KBM-7 (cell line): ENCODE measurements at regions not wholly inside any gene's neighbourhood (a gene's known extent, or its start where the extent isn't known, plus 50 kb on each side); places are given as distances from the start of the nearest gene placed in this dataset.

Source experiments
- DNase-seq: peaks from one replicate; pipeline ENCODE4 v3.0.0-alpha.2; 2015
- in situ Hi-C: fragments of 300-500 bp; cut with MboI; formaldehyde crosslinking; loops from 2 replicates; pipeline ENCODE4 v1.14.3; 2020; ENCODE audit warnings: low sequenced_read_pairs, low pct_unique_long_range_greater_than_20kb, mixed read lengths

DNA sequence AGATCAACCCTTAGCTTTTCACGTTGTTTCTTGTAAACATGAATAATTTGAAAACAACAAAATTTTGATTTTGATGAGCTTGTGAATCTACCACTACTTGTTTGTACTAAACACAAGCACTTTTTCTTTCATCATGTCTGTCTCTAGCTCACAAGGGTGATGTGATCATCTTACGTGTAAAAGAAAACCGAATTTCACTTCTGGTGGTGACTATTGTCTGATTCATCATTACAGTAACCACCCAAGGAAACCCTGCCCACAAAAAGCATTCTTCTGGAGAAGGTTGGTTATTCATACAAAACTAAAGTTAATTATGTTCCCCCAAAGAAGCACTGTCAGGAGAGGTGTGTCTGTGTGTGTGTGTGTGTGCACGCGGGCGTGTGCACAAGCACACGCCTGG lies 285.4 kb downstream of the ZNF516 start:
- no peak for DNase-seq
- in situ Hi-C loops, result no loop called here

DNA sequence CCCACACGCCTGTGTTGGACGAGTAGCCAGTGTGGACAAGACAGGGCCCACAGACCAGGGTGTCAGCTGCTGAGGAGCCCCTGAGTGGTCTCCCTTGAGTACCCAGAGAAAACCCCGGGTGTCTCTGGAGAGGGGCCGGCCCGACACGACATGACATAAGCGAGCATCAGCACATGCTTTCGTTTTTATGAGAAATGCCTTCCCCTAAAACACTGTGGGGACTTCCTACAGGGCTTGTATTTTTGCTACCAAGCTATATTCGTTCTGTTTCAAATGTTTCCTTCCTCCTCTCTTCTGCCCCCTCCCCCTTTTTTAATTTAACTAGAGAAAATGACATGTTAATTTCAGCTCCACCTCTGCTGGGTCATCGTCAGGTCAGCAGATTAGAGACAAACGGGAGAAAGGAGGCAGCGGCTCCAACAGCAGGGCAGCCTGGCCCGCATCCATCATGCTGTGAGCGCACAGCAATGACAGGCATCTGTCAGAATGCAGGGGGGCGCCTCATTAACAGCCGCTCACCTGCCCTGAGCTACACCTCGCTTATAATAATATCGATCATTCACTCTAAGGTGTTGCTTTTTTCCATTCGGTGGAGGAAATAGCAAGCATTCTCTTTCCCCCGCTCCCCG lies 286.2 kb downstream of the ZNF516 start:
- in situ Hi-C loops, result no loop called here
- DNase-seq, result no peak

DNA sequence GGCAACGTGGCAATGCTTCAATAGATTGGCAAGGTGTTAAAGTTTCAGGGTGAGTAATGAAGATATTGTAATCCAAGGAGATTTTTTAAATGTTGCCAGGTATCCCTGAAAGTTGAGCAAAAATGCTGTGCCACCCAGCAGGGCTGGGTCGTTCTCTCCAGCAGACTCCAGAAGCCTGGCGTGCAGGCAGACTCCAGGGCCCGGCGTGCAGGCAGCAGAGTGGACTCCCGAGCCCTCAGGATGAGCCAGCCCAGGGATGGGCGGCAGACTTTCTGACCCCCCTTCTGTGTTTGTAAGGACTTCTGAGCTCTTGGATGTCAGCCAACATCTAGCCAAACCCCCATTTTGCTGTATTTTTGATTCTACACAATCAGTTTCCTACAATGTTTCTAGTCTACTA lies 289.1 kb downstream of the ZNF516 start:
- no peak for DNase-seq
- in situ Hi-C loops, result no loop called here

DNA sequence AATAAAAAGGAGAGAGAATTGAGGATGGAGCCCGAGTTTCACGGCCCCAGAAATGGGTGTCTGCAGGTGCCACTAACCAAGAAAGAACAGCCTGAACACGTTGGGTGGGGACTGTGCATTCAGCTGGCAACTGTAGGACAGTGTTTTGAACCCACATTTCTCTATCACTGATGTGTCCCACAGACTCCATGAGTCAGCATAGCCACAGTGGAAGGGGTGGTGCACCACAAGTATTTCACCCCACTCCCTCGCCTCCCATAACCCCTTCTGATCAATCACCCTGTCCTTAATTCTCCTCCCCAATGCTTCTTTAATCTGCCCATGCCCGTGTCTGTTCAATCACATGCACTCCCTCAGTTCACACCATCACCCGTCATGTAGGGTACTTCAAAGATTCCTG lies 291.5 kb downstream of the ZNF516 start:
- in situ Hi-C loops, result no loop called here
- no peak for DNase-seq

DNA sequence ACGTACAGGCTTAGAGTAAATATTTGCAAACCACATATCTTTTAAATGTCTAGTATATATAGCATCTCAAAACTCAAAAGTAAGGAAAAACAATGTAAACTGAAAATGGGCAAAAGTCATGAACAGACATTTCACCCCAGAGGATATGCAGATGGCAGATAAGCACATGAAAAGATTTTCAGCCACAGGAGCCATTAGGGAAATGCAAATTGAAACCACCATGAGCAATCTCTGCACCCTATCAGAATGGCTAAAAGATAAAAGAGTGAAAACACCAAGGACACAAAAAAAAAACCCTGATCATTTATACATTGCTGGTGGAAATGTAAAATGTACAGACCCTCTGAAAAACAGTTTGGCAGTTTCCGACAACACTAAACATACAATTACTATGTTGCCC lies 292.7 kb downstream of the ZNF516 start:
- no peak for DNase-seq
- in situ Hi-C loops, result no loop called here

DNA sequence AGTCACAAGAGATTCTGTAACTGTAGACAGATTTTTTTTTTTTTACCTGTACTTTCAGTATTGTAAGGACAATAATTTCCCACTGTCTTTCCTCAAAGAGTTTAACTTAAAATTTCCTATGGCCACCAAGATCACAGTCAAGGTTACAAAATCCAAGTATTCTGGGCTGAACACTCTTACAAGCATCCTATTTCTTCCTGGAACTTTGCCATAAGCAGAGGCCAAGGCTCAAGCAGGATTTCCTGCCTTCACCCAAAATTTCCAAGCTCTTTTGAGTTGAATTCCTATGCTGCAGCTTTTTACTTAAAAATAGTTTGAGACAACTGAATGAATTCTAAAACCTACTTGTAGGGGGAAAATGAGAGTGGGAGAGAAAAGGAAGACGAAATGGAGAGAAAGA lies 299.4 kb downstream of the ZNF516 start:
- in situ Hi-C loops, result no loop called here
- no peak for DNase-seq

DNA sequence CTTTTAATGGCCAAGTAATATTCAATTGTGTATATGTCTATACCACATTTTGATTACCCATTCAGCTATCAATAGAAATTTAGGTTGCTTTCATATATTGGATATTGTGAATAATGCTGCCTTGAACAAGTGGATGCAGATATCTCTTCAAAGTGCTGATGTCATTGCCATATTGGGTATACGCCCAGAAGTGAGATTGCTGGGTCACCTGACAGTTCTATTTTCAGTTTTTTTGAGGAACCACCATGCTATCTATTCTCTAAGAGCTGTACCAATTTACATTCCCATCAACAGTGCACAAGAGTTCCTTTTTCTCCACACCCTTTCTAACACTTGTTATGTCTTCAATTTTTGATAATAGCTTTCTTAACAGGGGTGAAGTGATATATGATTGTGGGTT lies 306.9 kb downstream of the ZNF516 start:
- no peak for DNase-seq
- in situ Hi-C loops, result no loop called here

DNA sequence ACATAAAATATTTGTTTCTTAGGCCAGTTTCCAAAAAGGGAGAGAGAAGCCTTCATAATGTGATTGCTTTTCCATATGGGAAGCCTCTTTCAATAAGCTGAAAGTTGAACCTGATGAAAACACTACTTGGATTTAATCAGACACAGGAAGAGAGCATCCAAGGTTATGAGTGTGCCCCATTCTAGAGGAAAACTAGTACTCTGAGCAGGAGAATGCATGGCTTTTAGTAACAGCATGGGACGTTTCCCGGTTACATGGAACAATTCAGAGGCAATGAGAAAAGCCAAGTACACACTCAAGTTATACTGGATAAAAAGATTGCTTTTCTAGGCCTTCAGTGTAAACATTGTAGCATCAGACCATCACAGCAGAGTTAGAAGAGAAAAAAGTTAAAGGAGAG lies 315.8 kb downstream of the ZNF516 start:
- in situ Hi-C loops, result no loop called here

DNA sequence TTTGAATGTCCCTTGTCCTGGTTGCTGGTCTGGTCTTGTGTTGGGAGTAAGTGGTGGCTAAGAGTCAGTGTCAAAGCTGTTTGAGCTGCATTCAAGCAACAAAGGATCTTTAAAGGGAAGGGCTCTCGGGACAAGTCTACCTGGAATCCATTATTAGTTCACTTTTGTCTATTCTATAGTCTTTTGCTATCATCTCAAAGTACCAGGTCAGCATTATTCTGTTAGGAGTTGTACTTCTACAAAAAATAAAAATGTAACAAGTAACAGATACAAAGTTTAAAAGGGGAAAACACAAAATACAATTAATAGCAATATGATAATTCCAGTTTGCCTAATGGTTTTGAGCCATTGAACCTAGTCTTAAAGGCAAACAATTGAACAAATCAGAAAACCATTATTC lies 317.9 kb downstream of the ZNF516 start:
- in situ Hi-C loops, result no loop called here
- no peak for DNase-seq

More for the DNA sequence above, 315.8 kb downstream of the ZNF516 start:
- DNase-seq, result no peak

DNA sequence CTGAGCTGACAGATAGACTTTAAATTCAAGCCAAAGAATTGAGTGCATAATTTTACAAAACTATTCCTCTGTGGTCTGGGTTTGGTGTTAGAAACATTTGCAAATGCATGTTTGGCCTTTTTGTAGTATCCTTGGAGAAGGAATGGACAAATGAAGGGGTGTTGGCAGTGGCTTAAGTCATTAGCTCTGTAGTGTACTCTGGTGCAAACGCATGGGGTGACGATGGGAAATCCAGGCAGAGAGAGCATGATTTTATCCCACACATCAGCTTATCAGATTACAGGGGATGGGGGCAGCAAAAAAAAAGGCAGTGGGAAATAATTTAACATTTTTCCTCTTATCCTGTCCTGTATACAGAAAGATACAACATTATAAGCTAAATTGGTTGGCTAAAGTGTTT lies 320.6 kb downstream of the ZNF516 start:
- no peak for DNase-seq
- in situ Hi-C loops, result no loop called here

DNA sequence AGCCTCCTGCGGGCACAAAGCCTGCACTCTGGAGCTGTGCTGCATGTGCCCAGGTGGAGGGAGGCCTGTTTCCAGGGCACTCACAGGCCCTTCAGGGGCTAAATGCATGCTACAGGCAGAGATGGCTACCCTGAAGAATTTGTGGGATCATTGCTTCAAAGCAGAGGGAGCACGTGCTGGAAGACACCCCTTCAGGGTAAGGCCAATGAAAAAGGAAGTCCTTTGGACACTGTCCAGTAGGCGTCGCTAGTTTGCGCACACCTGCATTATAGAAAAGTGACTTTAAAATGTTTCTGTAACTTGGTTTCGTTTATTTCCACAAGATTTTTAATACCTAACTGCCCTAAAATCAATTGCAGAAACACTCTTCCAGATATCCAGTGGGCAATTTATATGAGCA lies 325.3 kb downstream of the ZNF516 start:
- in situ Hi-C loops, result no loop called here
- DNase-seq, result peak; percentile 21

DNA sequence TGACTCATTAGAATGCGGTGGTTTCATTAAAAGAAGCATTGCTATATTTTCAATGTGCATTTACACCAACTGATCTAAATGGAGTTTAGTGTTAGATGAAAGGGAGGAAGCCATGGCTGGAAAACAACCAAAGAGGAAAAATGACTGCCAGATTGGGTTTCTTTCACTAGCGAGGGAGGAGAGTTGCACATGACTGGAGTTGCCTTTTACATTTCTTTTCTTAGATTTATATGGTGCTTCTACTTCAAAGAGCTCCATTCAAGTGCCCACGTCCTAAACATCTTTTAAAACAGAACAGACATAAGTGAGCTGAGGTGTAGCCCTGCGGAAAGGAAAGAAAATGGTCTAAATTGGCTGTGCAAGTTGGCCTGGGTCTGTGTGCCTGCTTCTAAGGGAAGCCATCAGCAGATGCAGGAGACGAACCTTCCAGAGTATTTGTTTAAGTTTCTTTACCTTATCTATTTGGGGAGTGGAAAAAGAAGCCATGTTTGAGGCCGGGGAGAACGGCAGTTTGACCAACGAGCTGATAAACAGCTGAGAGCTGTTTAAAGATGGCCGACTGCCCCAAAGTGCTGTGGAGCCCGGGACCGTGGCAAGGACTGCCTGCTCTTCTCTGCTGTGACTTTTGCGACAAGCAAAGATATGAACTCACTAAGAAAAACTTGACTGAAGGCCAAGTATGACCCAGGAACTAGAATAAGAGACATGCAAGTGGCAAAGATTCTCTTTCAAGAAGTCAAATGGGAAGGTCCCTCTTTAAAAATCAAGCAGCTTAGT lies 327.0 kb downstream of the ZNF516 start:
- DNase-seq, result no peak
- in situ Hi-C loops, result no loop called here

DNA sequence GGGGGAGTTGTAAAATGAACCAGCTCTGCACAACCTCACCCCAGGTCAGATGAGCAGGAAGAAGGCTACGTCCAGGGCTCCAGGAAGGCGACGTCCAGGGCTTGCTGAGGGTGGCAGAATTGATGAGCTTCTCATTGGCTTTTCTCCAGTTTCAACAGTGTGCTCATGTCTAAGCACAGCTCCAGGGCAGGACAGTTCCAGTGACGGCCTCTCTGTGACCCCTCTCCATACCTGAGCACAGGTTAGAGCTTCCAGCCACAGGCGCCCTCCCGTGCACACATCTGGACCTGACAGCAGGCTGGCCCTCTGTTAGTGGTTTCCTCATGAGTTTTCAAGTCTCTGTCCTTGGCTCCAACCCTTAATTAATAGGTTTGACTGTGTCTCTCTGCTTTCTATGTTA lies 327.6 kb downstream of the ZNF516 start:
- DNase-seq, result no peak
- in situ Hi-C loops, result no loop called here

DNA sequence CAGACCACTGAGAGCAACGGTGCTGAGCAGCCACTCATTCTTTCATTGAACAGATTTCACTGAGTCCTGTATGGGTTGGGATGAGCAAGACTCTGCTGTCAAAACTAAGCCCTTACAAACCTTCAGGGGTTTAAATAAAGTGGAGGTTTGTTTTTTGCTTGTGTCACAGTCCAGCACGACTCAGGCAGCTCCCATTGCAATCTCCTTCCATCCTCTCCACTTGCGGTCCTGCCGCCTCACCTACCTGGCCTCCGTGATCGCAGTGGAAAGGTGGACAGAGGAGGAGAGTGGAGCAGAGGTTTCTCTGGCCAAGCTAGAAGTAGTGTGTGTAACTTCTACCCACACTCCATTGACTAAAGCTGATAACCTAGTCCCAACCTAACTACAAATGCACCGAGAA lies 332.2 kb downstream of the ZNF516 start:
- in situ Hi-C loops, result no loop called here

DNA sequence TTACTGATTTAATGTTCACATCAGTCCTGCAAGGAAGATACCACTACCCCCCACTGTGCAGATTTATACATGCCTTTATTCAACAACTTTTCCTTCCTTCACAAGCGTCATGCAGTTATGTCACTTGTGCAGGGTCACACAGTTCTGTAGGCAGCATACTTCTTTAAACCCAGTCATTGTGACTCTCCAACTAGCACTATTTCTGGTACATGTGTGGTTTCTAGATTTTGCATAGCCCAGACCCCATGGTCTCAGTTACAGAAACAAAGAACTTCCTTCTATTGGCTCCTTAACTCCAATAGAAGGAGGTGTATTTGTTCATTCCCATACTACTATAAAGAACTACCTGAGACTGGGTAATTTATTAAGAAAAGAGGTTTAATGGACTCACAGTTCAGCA lies 333.1 kb downstream of the ZNF516 start:
- DNase-seq, result no peak
- in situ Hi-C loops, result no loop called here

More for the DNA sequence above, 332.2 kb downstream of the ZNF516 start:
- no peak for DNase-seq

DNA sequence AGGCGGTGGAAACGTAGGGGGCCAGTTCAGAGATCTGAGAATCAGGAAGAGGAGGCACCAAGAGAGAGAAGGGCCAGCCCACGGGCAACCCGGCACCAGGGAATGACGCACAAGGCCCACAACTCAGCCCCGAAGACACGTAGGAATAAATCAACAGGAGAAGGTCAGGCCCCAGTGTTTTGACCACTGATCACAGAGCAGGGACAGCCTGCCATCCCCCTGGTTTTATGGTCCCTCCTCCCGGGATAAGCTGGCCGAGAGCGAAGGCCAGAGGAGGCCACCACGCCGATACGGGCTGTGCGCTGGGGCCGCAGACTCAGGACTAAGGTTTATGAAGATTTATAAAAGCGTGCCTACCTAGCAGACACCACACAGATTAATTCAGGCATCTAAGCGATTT lies 341.4 kb downstream of the ZNF516 start:
- no peak for DNase-seq
- in situ Hi-C loops, result no loop called here

DNA sequence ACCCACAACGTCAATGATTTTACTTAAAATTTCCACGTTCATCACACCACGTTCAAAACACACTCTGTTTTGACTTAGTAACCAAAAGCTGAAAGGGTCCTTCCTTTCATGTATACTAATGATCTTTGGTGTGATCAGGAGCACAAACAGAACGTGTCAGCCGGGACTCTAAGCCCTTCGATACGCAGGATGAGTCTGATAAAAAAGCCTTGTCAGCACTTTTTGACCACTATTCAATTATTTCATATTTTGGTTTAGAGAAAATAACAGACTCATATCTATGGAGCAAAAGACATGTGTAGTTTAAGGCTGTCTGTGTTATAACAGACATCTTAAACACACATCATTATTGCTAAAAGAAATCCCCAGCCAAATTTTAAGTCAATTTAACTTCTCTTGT lies 345.3 kb downstream of the ZNF516 start:
- in situ Hi-C loops, result no loop called here
- DNase-seq, result no peak

DNA sequence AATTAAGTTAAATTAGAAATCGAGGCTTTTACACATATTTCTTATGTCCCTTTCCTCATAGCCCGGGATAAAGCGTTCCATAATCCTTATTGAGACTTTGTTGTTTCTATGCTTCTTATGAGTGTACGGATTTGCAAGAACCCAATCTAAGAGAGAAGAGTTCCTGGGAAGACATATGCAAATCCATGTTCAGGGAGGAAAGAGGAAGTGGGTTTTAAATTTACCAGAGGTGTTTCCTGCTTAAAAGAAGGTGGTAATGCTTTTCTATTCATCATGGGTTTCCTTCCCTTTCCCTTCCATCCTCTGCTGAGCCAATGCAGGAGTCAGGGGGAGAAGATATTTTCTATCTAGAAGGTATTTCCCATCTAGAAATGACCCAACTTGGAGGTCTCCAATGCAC lies 345.8 kb downstream of the ZNF516 start:
- in situ Hi-C loops, result no loop called here
- DNase-seq, result peak; percentile 7

DNA sequence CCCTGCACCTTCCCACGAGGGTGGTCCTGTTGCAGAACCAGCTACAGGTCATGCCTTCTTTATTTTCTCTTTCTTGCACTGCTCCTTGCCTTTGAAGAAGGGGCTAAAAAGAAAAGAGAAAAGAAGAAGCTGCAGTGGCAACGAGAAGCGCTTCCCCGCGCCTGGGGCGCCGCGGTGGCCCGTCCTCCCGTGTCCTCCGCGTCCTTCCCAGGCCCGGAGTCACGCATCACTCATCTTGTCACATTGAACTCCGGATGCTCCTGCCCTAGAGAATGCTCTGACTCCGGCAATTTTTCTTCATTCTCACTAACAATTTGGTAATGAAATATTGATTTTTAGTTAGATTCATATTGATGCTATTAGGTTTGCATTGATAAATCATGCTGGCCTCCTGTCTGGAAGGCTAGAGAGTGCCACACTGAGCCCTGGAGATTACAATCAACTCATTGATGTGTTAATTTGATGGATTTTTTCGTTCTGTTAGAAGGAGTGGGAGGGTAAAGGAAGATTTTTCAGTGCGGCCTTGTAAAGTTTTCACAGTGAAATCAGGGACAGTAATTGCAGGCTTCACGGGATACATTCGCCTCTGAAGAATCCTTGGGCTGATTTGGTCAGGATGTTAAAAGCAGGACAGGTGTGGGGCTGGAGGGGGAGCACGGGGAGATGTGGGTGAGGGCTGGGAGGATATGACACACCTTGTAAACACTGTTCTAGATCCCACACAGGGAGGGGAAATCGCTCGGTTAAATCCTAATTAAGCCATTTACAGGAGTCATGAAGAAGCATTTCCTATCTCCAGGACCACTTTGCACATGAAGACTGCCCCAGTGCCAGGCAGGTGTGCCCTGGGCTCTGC lies 349.3 kb downstream of the ZNF516 start:
- in situ Hi-C loops, result no loop called here

DNA sequence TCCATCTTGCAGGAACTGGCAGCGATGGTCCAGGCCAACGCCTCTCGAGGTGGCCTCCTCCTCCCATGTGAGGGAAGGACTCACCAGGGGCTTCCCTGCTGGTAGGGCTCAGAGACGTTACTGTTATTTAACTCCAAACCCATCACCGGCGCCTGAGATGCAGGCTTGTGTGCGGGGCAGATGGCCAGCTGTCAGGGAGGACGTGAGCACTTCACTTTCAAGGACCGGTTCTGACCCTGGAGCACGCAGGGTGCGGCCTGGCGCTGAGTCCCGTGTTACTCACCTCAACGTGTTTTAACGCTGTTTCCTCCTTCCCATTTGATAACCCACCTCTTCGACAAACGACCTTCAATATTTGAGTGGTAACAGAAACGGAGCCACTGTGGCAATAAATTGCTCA lies 350.2 kb downstream of the ZNF516 start:
- in situ Hi-C loops, result no loop called here
- no peak for DNase-seq

More for the DNA sequence above, 349.3 kb downstream of the ZNF516 start:
- no peak for DNase-seq
